ENCODE measurements at regions not wholly inside any gene's neighbourhood (a gene's known extent, or its start where the extent isn't known, plus 50 kb on each side); places are given as distances from the start of the nearest gene placed in this dataset.

GRCh38 chr3:124084022-124084881 lies 92.3 kb upstream of the ROPN1 start:
- peaks cover 13% of the 10 kb centered on the region for H3K4me1 Mint-ChIP-seq (ENCODE audit: unreplicated experiment)

DNA sequence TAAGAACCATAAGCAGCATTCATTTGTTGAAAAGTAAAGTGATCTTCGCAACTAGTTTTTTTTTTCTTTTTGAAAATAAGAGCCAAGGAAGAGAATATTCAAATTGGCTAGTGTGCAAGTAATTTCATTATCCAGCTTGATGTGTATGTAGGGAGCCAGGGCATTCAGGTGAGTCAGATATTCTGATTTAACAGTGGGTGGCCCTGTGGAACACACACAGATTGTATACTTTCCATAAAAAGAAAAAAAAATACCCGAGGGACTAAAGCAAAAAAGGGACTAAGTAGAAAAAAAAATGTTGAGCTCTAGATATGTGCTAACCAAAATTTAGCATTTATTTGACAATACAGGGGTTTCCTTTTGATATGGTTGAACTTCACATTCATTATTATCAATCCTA lies 96.9 kb upstream of the ROPN1 start:
- no peak for TF ChIP-seq CTCF (IDR thresholded peaks at IDR 0.05)
- no peaks in the 10 kb centered on the region for H3K27me3 Mint-ChIP-seq (ENCODE audit: unreplicated experiment)
- H3K9me3 Mint-ChIP-seq (ENCODE audit: unreplicated experiment), result no peaks in the 10 kb centered on the region
- peaks cover 21% of the 10 kb centered on the region for H3K4me1 Mint-ChIP-seq (ENCODE audit: unreplicated experiment)
- DNase-seq (ENCODE audit: extremely low spot score, unreplicated experiment), result no peak
- no peak overlapping the region for H3K27ac Mint-ChIP-seq (ENCODE audit: unreplicated experiment)
- no peaks in the 10 kb centered on the region for H3K36me3 Mint-ChIP-seq (ENCODE audit: unreplicated experiment)
- H3K4me3 Mint-ChIP-seq (ENCODE audit: unreplicated experiment), result no peak overlapping the region

More at GRCh38 chr3:124084022-124084881, 92.3 kb upstream of the ROPN1 start:
- TF ChIP-seq CTCF (IDR thresholded peaks at IDR 0.05), result no peak
- Mint-ChIP-seq H3K36me3 (ENCODE audit: unreplicated experiment) (no peaks in the 10 kb centered on the region), H3K9me3 (ENCODE audit: unreplicated experiment) (no peaks in the 10 kb centered on the region), H3K27me3 (ENCODE audit: unreplicated experiment) (no peaks in the 10 kb centered on the region), H3K4me3 (ENCODE audit: unreplicated experiment) (no peak overlapping the region), H3K27ac (ENCODE audit: unreplicated experiment) (peak overlapping the region; percentile 53)
- no peak for DNase-seq (ENCODE audit: extremely low spot score, unreplicated experiment)

DNA sequence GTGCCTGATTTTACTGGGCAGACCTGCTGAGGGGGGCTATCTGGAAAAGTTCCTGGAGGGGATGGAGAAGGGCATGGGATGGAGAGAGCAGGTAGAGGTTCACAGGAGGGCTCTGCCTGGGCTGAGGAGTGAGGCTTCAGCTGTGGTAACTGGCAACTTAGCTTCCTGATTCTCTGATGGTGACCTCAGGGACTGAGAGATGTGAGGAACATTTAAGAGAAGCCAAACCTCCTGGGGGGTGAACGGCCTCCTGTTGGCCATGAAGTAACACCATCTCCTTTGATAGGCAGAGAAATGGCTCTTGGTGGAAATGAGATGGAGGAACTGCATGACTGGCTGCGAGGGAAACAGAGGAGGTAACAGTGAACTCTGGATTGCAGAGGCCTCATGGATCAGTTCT lies 97.3 kb upstream of the ROPN1 start:
- no peaks in the 10 kb centered on the region for H3K9me3 Mint-ChIP-seq (ENCODE audit: unreplicated experiment)
- H3K4me3 Mint-ChIP-seq (ENCODE audit: unreplicated experiment), result no peak overlapping the region
- DNase-seq (ENCODE audit: extremely low spot score, unreplicated experiment), result no peak
- no peaks in the 10 kb centered on the region for H3K27me3 Mint-ChIP-seq (ENCODE audit: unreplicated experiment)
- H3K27ac Mint-ChIP-seq (ENCODE audit: unreplicated experiment), result no peak overlapping the region
- no peak for TF ChIP-seq CTCF (IDR thresholded peaks at IDR 0.05)
- no peaks in the 10 kb centered on the region for H3K36me3 Mint-ChIP-seq (ENCODE audit: unreplicated experiment)
- peaks cover 16% of the 10 kb centered on the region for H3K4me1 Mint-ChIP-seq (ENCODE audit: unreplicated experiment)

DNA sequence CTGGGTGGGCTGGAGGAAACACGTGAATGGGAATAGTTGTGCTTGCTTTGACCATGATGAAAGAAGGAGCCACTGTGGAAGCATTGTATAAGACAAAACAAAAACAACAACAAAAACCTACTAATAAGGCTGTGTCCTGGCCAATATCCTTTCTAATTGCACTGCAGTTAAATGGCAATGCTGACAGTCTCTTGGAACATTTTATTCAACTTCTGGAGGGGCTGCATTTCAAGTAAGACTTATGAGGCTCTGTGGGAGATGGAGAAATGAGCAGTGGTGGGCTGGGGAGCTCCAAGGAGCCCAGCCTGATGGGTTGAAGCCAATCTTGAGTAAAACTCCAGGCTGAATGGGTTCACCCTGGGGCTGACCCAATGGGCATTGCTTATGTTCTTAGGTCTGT lies 99.8 kb upstream of the ROPN1 start:
- H3K4me3 Mint-ChIP-seq (ENCODE audit: unreplicated experiment), result no peak overlapping the region
- H3K27ac Mint-ChIP-seq (ENCODE audit: unreplicated experiment), result no peak overlapping the region
- peaks cover 10% of the 10 kb centered on the region for H3K4me1 Mint-ChIP-seq (ENCODE audit: unreplicated experiment)

More for the DNA sequence above, 99.8 kb upstream of the ROPN1 start:
- Mint-ChIP-seq H3K9me3 (ENCODE audit: unreplicated experiment) (no peaks in the 10 kb centered on the region), H3K36me3 (ENCODE audit: unreplicated experiment) (no peaks in the 10 kb centered on the region), H3K27me3 (ENCODE audit: unreplicated experiment) (no peaks in the 10 kb centered on the region)
- no peak for TF ChIP-seq CTCF (IDR thresholded peaks at IDR 0.05)
- DNase-seq (ENCODE audit: extremely low spot score, unreplicated experiment), result no peak

Measured in osteocyte (in vitro differentiated cells).